HG02759 (cell line): ENCODE measurements at regions not wholly inside any gene's neighbourhood (a gene's known extent, or its start where the extent isn't known, plus 50 kb on each side); places are given as distances from the start of the nearest gene placed in this dataset.
"Not testable (repeated sequence)": the region's sequence is repeated elsewhere in the genome, so short reads cannot be mapped to it uniquely, and the experiment has no call there.

Experiments
- ATAC-seq: cut with Tn5 transposase; IDR thresholded peaks from one replicate; pipeline ENCODE4 v1.9.1; 2021; ENCODE audit warnings: mild to moderate bottlenecking, moderate library complexity; ENCODE audit not compliant: unreplicated experiment

DNA sequence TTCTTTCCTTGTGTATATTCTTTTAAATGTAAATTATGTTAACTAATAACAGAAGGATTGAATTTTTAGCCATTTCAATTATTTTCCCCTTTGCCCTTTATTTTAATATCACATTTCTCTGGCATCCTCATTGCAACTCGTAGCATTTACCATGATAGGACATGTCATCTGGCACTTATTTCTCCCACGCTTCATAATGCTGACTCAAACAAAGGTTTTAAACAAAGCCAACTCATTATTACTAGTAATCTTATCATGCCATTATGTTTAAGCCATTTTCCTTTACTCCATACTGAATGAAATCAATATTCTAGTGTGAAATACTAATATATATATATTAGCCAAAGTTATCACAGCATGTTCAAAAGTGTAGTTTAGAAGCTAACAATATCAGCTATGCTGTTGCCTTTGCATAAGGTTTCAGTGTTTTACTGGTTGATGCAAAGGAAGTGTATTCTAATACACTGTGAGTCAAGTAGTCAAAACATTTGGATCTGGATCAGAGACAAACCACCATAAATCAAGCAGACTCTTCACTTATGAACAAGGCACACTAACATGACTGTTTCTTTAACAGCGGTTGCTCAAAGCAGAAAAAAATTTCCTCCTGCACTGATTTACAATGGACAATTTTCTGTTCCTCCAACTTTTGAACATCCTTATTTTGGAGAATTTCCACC is 281.6 kb downstream of the SLC7A11 start:
- ATAC-seq: no peak

DNA sequence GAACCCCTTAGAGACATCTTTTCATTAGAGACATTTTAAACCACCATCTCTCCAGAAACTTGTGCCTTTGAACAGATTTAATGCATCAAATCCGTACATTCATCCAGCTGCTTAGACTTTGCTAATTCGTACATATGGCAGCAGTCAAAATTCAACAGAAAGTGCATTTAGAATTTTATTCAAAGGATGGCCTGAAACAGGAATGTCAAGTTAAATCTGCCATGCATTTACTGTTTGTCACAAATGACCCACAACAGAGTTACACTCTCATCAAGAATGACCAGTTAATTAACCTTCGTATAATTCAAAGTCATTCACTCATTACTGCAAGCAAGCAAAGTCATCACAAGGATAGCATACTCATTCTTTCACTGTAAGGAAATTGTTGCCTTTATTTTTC is 284.3 kb downstream of the SLC7A11 start:
- no peak for ATAC-seq

DNA sequence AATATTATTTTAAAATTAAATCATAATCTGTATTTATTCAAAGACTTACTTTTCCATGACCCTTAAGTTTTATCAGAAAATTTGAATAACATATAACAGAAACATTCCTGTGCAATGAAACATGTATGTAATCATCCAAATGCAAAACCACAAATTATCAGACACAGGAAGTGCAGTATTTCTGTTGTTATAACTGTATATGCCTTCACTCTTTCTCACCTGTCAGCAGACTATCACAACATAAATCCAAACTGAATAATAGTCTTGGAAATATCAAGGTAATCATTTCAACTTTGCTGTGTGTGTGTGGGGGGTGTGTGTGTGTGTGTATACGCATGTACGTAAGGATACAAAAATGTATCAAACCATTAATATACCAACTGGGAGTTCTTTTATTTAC is 285.9 kb downstream of the SLC7A11 start:
- ATAC-seq: no peak

DNA sequence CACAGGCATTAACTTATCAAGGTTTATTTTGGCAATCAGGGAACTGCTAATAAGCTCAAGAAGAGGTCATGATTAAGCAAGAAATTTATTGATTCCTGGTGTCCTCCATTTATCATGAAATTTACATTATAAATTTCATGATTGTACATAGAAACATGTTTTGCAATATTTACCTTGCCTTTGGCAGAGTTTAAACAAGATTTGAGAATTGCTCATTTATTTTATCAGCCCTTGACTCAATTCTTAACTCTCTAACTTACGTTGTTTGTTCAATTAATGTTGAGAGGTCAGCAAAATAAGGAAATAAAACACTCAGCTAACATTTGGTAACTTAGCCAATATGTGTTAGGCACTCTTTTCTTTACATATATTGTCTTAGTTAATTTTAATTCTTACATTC is 286.6 kb downstream of the SLC7A11 start:
- ATAC-seq: no peak

DNA sequence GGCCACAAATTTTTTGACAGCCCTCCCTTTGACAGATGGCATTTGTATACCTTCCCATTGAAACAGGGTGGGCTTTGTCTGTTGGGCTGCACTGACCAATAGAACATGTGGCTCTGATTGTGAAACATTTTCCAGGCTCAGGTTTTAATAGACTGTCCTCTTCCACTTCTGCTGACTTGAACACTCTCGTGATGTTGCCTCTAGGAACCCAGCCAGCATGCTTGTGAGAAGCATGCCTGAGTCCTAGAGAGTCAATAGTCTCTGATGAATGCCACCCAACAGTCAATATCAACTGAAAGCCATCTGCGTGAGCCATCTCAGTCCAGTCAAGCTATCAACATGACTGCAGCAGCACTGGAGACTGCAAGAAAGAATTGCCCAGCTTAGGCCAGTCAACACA is 290.0 kb downstream of the SLC7A11 start:
- no peak for ATAC-seq

DNA sequence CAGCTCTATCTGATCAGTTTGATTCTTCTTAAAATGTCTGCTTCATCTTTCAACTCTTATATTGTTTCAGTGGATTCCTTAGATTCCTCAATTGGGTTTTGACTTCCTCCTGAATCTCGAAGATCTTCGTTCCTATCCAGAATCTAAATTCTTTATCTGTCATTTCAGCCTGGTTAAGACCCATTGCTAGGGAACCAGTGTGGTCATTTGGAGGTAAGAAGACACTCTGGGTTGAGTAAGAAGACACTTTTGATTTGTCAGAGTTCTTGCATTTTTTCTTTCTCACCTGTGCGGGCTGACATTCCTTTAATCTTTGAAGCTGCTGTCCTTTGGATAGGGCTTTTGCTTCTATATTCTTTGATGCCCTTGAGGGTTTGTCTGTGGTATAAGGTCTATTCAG is 291.9 kb downstream of the SLC7A11 start:
- ATAC-seq: no peak

DNA sequence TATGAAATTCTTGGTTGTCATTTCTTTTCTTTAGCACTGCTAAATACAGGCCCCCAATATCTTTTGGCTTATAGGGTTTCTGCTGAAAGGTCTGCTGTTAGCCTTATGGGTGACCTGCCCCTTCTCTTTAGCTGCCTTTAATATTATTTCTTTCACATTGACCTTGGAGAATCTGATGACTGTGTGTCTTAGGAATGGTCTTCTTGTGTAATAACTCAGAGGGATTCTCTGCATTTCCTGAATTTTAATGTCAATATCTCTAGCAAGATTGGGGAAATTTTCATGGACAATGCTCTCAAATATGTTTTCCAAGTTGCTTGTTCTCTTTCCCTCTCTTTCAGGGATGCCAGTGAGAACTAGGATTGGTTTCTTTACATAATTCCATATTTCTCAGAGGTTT is 292.4 kb downstream of the SLC7A11 start:
- no peak for ATAC-seq

DNA sequence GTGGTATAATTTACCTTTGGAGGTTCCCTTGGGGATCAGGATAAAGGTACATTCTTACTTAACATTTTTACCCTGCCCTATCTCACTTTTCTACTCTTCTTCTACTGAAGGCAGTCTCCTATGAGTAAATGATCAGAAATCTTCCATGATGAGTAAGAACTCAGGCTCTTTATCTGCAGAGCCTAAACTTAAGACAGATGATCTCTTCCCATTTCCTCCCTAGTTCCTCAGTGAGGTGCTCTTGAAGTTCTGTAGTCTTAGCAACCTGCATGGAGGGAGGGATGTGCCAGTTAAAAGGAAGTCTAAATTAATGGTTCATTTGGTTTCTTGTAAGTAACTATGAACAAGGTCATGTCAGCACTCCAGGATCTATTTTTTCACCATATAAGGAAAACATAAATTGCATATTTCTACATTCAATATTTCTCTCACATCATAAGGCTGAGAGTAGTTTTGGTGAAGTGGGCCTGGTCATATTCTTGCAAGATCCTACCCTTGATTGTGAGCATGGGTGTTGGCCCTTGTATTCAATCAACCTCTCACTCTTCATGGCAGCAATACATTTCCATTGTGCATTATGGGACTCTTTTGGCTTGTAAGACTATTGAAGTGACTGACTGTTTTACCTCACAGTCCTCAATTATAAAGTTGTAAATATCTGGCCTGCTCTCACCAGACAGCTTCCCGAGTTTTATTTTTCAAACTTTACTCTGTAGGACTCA is 295.5 kb downstream of the SLC7A11 start:
- ATAC-seq: no peak

DNA sequence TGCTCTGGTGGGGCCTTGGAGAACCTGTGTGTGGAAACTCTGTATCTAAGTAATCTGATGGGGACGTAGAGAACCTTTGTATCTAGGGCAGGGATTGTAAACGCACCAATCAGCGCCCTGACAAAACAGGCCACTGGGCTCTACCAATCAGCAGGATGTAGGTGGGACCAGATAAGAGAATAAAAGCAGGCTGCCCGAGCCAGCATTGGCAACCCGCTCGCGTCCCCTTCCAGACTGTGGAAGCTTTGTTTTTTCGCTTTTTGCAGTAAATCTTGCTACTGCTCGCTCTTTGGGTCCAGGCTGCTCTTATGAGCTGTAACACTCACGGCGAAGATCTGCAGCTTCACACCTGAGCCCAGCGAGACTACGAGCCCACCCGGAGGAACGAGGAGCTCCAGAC is 299.3 kb downstream of the SLC7A11 start:
- ATAC-seq: not testable (repeated sequence)

DNA sequence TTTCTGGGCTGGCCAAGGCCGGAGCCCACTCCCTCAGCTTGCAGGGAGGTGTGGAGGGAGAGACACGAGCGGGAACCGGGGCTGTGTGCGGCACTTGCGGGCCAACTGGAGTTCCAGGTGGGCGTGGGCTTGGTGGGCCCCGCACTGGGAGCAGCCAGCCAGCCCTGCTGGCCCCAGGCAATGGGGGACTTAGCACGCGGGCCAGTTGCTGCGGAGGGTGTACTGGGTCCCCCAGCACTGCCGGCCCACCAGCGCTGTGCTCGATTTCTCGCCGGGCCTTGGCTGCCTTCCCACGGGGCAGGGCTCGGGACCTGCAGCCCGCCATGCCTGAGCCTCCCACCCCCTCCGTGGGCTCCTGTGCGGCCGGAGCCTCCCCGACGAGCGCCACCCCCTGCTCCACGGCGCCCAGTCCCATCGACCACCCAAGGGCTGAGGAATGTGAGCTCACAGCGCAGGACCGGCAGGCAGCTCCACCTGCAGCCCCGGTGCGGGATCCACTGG is 300.1 kb downstream of the SLC7A11 start:
- not testable (repeated sequence) for ATAC-seq

DNA sequence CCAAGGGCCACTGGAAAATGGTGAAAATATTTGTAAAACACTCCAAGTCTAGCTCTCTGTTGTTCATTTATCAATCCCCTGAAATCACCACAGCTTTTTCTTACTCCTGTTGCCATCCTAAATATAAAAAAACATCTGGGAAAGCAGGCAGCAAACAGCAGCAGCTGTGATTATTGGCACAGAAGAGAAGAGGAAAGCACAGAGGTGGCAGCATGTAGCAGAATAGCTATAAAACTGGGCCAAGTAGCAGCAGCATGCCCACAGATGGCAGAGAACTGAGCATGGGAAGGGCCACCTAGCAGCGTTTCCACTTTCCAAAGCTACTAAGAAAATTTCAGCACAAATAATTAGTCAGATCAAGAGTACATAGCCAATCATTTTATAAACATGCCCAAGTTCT is 307.2 kb downstream of the SLC7A11 start:
- no peak for ATAC-seq

DNA sequence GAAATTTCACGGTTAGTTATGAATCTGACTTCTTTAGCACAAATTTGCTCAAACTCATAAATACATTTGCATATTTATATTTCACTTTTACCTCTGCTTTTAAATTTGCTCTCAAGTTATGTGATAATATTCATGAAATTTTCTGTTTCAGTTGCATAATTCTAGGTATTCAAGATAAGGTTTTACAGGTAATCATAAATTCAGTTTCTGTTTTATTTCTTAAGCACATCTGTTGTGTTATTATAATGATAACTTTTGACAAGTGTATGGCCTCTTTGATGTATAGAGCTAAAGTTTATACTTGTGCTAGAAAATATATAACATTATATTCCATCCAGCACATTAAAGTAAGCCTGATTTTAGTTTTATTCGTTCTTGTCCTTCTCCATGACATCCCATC is 308.1 kb downstream of the SLC7A11 start:
- no peak for ATAC-seq

DNA sequence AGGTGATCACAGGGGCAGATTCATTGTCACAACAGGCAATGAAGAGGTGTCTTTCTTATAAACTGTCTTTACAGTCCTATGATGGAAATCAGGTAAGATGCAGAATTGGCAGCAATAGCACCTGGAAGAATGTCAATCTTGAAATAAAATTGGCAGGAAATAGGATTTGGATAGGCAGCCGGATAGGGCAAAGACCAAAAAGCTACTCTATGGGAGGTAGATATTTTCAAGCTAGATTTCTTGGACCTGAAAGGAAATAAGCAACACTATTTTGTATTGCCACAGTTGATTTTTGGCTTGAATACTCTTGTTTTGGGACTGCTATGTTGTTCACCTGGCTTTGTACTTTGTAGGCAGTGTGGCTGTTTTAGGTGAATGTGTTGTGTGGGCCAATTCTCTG is 314.2 kb downstream of the SLC7A11 start:
- ATAC-seq: no peak

DNA sequence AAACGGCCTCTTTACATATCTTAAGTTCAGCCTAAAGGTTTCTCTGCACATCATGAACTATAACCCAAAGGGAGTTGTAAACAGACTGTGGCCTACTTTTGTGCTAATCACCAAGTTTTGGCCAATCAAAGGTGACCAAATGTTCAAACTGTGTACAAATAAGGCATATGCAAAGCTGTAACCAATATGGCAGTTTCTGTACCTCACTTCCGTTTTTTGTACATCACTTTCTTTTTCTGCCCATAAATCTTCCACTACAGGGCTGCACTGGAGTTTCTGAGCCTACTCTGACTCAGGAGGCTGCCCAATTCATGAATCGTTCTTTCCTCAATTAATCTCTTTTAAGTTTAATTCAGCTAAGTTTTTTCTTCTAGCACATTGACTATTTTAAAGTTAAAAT is 318.7 kb downstream of the SLC7A11 start:
- ATAC-seq: no peak

DNA sequence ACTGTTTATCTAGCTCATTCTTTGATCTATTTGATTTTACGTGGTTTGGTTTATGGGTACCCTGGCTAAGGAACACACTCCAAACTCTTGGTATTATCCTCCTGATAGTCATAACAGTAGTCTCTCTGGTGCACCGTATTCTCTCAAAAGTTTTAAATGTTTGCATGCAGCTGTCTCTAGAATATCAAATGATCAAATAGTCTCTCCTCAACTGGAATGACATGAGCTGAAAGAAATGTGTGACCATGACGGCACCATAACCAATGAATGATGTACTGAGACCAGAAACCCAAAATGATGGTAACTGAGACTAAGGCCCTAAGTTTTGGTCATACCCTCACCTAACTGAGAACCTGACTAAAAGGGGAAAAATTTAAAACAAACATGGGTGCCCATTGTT is 319.4 kb downstream of the SLC7A11 start:
- ATAC-seq: no peak

DNA sequence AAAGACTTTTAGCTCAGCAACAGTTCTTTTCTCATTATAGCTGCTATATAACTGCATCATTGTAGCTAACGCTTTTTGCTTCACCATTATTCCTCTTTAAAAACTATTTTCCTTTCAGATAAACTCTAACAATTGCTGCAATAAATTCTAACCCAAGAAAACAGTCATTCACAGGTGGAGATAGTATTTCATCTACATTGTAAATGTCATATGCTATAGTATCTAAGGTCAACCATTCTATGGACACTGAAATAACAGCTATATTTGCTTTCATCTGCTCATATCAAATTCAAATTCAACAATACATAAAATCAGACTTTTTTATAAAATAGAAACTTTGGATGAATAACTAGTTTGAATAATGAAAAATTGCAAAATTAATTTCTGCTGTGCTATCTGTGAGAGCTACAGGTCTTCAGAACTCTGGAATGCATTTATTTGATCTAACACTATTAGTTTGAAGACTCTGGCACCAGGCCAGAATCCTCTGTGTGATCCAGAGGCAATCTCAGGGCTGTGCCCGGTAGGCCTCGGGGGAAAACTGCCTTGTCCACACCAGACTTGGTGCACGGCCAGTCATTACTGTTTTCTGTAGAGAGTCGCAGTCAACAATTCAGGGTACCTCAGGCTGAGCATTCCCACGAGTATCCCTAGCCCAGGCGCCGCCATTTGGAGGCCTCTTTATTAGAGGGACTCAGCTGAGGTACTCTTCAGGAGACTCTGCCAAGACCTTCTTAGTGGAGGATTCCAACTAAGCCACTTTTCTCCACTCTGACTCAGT is 332.4 kb downstream of the SLC7A11 start:
- ATAC-seq: no peak

DNA sequence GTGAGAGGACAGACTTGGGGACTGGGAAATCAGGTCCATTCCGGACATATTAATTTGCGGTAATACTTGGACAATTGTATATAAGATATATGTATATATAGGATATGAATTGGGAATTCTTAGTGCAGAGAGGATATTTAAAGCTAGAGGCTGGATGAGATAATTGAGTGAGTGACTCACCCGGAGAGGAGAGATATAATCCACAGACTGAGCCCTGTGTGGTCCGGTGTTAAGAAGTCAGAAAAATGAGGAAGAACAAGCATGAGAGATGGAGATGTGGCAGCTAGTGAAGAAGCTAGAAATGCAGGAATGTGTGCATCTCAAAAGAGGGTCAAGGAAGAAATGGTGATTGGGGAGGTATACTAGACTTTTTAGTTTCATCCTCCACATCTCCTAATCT is 336.2 kb downstream of the SLC7A11 start:
- ATAC-seq: no peak

DNA sequence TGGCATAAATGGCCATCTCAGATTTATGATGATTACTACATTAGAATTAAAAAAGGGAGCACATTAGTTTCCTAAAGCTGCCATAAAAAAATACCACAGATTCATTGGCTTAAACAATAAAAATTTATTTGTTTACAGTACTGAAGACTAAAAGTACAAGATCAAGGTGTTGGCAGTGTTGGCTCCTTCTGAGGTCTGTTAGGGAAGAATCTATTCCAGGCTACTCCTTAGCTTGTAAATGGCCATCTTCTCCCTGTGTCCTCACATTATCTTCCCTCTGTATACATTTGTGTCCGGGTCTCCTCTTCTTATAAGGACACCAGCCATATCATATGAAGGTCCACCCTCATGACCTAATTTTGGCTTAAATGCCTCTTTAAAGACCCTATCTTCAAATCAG is 341.0 kb downstream of the SLC7A11 start:
- no peak for ATAC-seq

DNA sequence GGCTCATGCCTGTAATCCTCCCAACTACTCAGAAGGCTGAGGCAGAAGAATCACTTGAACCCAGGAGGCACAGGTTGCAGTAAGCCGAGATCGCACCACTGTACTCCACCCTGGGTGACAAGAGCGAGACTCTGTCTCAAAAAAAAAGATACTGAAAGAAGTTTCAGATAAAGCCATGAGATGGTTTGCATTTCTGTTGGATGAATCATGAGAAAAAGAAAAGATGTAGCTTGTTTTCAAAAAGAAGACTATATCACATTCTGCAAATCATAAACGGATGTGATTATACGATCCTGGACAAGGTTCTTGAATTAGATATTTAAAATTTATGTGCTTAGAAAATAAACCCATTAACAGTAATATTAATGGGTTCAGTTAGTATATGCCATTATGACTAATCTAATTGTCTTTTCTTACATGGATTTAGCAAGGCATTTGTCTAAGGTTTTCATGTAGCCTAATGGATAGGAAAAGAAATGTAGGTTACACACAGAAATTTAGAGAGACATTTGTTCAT is 345.9 kb downstream of the SLC7A11 start:
- no peak for ATAC-seq

DNA sequence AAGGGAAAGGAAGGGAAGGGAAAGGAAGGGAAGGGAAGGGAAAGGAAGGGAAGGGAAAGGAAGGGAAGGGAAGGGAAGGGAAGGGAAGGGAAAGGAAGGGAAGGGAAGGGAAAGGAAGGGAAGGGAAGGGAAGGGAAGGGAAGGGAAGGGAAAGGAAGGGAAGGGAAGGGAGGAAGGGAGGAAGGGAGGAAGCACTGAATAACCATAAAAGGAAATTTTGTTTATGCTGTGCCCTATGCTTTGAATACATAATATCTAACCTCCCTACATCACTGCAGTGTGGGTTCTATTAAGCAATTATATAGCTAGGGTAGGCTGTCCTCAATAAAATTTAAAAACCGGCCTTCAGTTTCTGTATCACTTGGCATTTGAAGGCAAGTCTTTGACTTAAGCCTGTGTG is 346.6 kb downstream of the SLC7A11 start:
- not testable (repeated sequence) for ATAC-seq

DNA sequence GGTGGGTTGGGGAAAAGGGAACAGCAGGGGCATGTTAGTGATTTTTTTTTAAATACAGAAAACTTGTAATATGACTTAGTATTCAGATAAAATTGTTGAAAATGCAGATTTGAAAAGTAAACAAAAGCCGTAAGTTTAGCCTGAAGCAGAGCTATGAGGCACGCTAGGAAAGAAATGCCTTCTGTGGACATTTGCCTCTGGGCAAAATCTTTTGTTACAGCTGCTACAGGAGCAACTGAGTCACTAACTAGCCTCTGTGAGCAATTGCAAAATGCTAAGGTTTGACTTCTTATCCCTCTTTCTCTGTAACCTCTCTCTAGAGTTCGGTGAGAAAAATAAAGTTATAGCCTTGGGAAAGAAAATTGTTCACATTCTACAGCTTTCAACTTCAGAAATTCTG is 350.0 kb downstream of the SLC7A11 start:
- no peak for ATAC-seq

DNA sequence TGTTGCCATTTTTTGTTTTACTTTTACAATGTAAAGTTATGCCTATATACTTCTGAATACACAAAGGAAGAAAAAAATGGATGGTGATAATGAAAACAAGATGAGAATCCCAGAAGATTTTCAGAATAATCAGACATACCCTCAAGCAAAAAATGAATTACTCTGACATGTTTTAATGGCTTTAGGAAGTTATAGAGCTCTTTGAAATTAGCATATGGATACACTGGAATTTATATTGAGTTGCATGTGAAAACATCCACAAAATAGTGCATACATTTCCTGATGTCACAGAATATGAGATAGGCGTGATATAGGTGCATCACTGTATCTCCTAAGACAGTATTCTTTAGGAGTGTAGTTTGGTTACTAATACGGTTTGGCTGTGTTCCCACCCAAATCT is 351.3 kb downstream of the SLC7A11 start:
- ATAC-seq: no peak
